ENCODE measurements at regions not wholly inside any gene's neighbourhood (a gene's known extent, or its start where the extent isn't known, plus 50 kb on each side); places are given as distances from the start of the nearest gene placed in this dataset.

- TF ChIP-seq, protein P1, sequence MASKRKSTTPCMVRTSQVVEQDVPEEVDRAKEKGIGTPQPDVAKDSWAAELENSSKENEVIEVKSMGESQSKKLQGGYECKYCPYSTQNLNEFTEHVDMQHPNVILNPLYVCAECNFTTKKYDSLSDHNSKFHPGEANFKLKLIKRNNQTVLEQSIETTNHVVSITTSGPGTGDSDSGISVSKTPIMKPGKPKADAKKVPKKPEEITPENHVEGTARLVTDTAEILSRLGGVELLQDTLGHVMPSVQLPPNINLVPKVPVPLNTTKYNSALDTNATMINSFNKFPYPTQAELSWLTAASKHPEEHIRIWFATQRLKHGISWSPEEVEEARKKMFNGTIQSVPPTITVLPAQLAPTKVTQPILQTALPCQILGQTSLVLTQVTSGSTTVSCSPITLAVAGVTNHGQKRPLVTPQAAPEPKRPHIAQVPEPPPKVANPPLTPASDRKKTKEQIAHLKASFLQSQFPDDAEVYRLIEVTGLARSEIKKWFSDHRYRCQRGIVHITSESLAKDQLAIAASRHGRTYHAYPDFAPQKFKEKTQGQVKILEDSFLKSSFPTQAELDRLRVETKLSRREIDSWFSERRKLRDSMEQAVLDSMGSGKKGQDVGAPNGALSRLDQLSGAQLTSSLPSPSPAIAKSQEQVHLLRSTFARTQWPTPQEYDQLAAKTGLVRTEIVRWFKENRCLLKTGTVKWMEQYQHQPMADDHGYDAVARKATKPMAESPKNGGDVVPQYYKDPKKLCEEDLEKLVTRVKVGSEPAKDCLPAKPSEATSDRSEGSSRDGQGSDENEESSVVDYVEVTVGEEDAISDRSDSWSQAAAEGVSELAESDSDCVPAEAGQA (IDR thresholded peaks at IDR 0.05; ENCODE audit: low read depth), result no peak
- TF ChIP-seq, protein P1 (CRISPR knock-in tag; IDR thresholded peaks at IDR 0.05; ENCODE audit: borderline replicate concordance), result no peak
- no peak for TF ChIP-seq ZNF431 (CRISPR knock-in tag; IDR thresholded peaks at IDR 0.05; ENCODE audit: borderline replicate concordance, low read depth)
- TF ChIP-seq HOMEZ (CRISPR knock-in tag; IDR thresholded peaks at IDR 0.05; ENCODE audit: low read depth), result no peak
- TF ChIP-seq ZMYM3 (CRISPR knock-in tag; IDR thresholded peaks at IDR 0.05), result no peak
- TF ChIP-seq PRDM4 (CRISPR knock-in tag; IDR thresholded peaks at IDR 0.05; ENCODE audit: borderline replicate concordance), result no peak
- no peak for TF ChIP-seq ZBTB42 (CRISPR knock-in tag; IDR thresholded peaks at IDR 0.05)
- no peak for TF ChIP-seq ZBTB8A (CRISPR knock-in tag; IDR thresholded peaks at IDR 0.05; ENCODE audit: borderline replicate concordance, low read depth)
These were observed 360.5 kb downstream of the EPHA4 start (continued) for GRCh38 chr2:221211653-221212052.
